Ureter (tissue), 1 donor: ENCODE measurements at regions not wholly inside any gene's neighbourhood (a gene's known extent, or its start where the extent isn't known, plus 50 kb on each side); places are given as distances from the start of the nearest gene placed in this dataset.
"Not testable (repeated sequence)": the region's sequence is repeated elsewhere in the genome, so short reads cannot be mapped to it uniquely, and the experiment has no call there.

ENCODE experiments used
- DNase-seq: peaks from one replicate; pipeline ENCODE4 v3.0.0-alpha.2; 2020; ENCODE audit warnings: low spot score
- donor health status: DM: yes; HTN: yes; CAD: no.

- not testable (repeated sequence) for DNase-seq
Observed at GRCh38 chr17:20387549-20387948, 79.8 kb downstream of the LGALS9B start.

- DNase-seq = peak; percentile 42
Observed at GRCh38 chr17:20381358-20382300, 85.7 kb downstream of the LGALS9B start.

- DNase-seq = not testable (repeated sequence)
Observed at GRCh38 chr17:20380625-20381024, 86.7 kb downstream of the LGALS9B start.

- not testable (repeated sequence) for DNase-seq
Observed at GRCh38 chr17:20379251-20379650, 88.1 kb downstream of the LGALS9B start.

GRCh38 chr17:20376642-20377041 is 90.7 kb downstream of the LGALS9B start:
- not testable (repeated sequence) for DNase-seq

- not testable (repeated sequence) for DNase-seq
Observed at GRCh38 chr17:20375745-20376144, 91.6 kb downstream of the LGALS9B start.
